DND-41 (cell line): ENCODE measurements at regions not wholly inside any gene's neighbourhood (a gene's known extent, or its start where the extent isn't known, plus 50 kb on each side); places are given as distances from the start of the nearest gene placed in this dataset.

ENCODE experiments used
- CTCF ChIP-seq: IDR thresholded peaks from 2 replicates; pipeline ENCODE4 v1.5.1; 2012; ENCODE audit warnings: borderline replicate concordance, low read length, moderate library complexity, mild to moderate bottlenecking; ENCODE audit not compliant: poor library complexity, severe bottlenecking; ENCODE audit errors: extremely low read depth
- EZH2 ChIP-seq: IDR thresholded peaks from 3 replicates; pipeline ENCODE4 v1.6.1; 2012; ENCODE audit warnings: borderline replicate concordance, low read depth, mild to moderate bottlenecking, moderate library complexity, low read length, inconsistent platforms; ENCODE audit not compliant: severe bottlenecking

GRCh38 chr2:7915302-7916091 is 766.4 kb upstream of the ID2 start:
- no peak for TF ChIP-seq EZH2
- no peak for TF ChIP-seq CTCF
